Cardiac muscle cell (in vitro differentiated cells and primary cell): ENCODE measurements at regions not wholly inside any gene's neighbourhood (a gene's known extent, or its start where the extent isn't known, plus 50 kb on each side); places are given as distances from the start of the nearest gene placed in this dataset.

Source experiments
- DNase-seq, 2 donors: peaks; one replicate each; pipeline versions ENCODE4 v3.0.0 to v3.0.0-alpha.2; 2010 to 2017; ENCODE audit warnings: low read depth in 1 of 2, low spot score in 1 of 2
- H3K27ac ChIP-seq: fragments of 200-600 bp; sonication (generic); 2 replicates; pipeline ENCODE4 v1.5.1; 2016
- H3K27me3 ChIP-seq: fragments of 200-600 bp; sonication (generic); 2 replicates; pipeline ENCODE4 v1.6.0; 2016; ENCODE audit warnings: control low read depth
- H3K36me3 ChIP-seq: fragments of 200-600 bp; sonication (generic); 2 replicates; pipeline ENCODE4 v1.5.1; 2016; ENCODE audit warnings: control low read depth
- H3K4me1 ChIP-seq: fragments of 200-600 bp; sonication (generic); 2 replicates; pipeline ENCODE4 v1.8.1; 2017; ENCODE audit warnings: low read depth, mild to moderate bottlenecking, mixed run types
- H3K4me3 ChIP-seq: fragments of 200-600 bp; sonication (generic); 2 replicates; pipeline ENCODE4 v1.5.1; 2016; ENCODE audit warnings: mild to moderate bottlenecking
- H3K9me3 ChIP-seq: fragments of 200-600 bp; sonication (generic); 2 replicates; pipeline ENCODE4 v1.5.1; 2017; ENCODE audit warnings: low read depth, mild to moderate bottlenecking, control low read depth
- CTCF ChIP-seq: IDR thresholded peaks from 2 replicates; pipeline ENCODE4 v1.5.1; 2012; ENCODE audit warnings: low read depth, mild to moderate bottlenecking, low read length

- Histone ChIP-seq H3K27me3 (no peaks in the 10 kb centered on the region), H3K9me3 (no peaks in the 10 kb centered on the region), H3K36me3 (no peaks in the 10 kb centered on the region), H3K27ac (no peak overlapping the region), H3K4me3 (no peak overlapping the region), H3K4me1 (no peaks in the 10 kb centered on the region)
- TF ChIP-seq CTCF = no peak
- DNase-seq = no peak
Observed at GRCh38 chr2:55759271-55759921, 65.8 kb upstream of the PNPT1 start.

DNA sequence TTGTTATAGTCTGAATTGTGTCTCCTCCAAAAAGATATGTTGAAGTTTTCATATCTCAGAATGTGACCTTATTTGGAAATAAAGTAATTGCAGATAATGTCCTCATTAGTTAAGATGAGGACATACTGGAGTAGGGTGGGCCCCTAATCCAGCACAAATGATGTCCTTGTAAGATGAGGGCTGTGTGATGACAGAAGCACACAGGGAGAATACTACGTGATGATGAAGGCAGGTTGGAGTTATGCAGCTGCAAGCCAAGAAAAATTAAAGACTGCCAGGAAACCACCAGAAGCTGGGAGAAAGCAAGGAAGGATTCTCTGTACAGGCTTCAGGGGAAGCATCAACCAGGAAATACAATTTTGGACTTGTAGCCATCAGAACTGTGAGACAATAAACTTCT lies 58.3 kb upstream of the PNPT1 start:
- peak in 1 of 2 donors; percentile 44 for DNase-seq
- H3K4me1 ChIP-seq = no peaks in the 10 kb centered on the region
- H3K27ac ChIP-seq = no peak overlapping the region
- no peaks in the 10 kb centered on the region for H3K27me3 ChIP-seq
- no peaks in the 10 kb centered on the region for H3K9me3 ChIP-seq
- H3K36me3 ChIP-seq = no peaks in the 10 kb centered on the region
- no peak for TF ChIP-seq CTCF
- H3K4me3 ChIP-seq = no peak overlapping the region

GRCh38 chr2:55743583-55743982 lies 49.9 kb upstream of the PNPT1 start:
- no peak for TF ChIP-seq CTCF
- H3K36me3 ChIP-seq = no peaks in the 10 kb centered on the region
- H3K27ac ChIP-seq = no peak overlapping the region
- H3K4me3 ChIP-seq = no peak overlapping the region
- H3K27me3 ChIP-seq = no peaks in the 10 kb centered on the region
- peak in 1 of 2 donors; percentile 69 for DNase-seq
- H3K4me1 ChIP-seq = no peaks in the 10 kb centered on the region
- H3K9me3 ChIP-seq = no peaks in the 10 kb centered on the region
